AG04449 (cell line): ENCODE measurements at regions not wholly inside any gene's neighbourhood (a gene's known extent, or its start where the extent isn't known, plus 50 kb on each side); places are given as distances from the start of the nearest gene placed in this dataset.
A peak's percentile ranks its signal among the peaks of the same experiment; 100 is the strongest.

Experiments
- CTCF ChIA-PET: fragments of 350-600 bp; formaldehyde crosslinking; extraction: SDS; loops from one replicate; lab custom pipeline; 2021; ENCODE audit warnings: antibody characterized with exemption; lab: Yijun Ruan, JAX
- POLR2A ChIA-PET: fragments of 400-600, 350-600 bp; formaldehyde crosslinking; extraction: SDS; loops from one replicate; lab custom pipeline; 2020; ENCODE audit warnings: antibody characterized with exemption, inconsistent platforms; lab: Yijun Ruan, JAX
- DNase-seq: peaks from one replicate; pipeline ENCODE4 v3.0.0-alpha.2; 2010; ENCODE audit warnings: low read depth, low spot score
- H3K4me3 ChIP-seq: 2 replicates; pipeline ENCODE4 v1.5.1; 2011; ENCODE audit warnings: low read depth, mild to moderate bottlenecking, control low read depth, low read length
- CTCF ChIP-seq: IDR thresholded peaks from one replicate; pipeline ENCODE4 v1.5.1; 2011; ENCODE audit warnings: mild to moderate bottlenecking, moderate library complexity, low read length, control low read depth, inconsistent platforms; ENCODE audit not compliant: insufficient read depth; ENCODE audit errors: missing control alignments

DNA sequence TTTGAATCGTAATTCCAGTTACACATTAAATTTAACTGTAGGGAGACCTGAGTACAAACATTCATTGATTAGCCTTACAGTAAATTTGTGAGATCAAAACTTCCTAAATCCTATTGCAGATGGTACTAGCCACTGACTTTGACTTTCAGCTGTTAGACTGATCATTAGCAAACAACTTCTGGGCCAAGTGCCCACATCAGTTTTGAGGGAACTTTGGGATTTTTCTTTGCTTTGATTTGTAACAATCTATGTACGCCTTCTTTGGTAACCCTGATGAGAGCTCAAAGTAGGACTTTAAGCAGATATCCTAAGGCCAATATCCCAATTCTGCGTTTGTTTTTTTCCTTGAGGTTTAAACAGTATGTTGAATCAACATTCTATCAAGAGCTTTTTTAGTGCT lies 131.5 kb downstream of the DLEU7 start:
- H3K4me3 ChIP-seq = no peak overlapping the region
- TF ChIP-seq CTCF = no peak
- ChIA-PET POLR2A (no interaction called here), CTCF (interaction anchor here (0.9 kb wide), 1 partner anchor 11 kb away, joined by 3 read pairs; no protein-coding TSS in a partner anchor)
- no peak for DNase-seq

GRCh38 chr13:50712456-50712855 lies 131.0 kb downstream of the DLEU7 start:
- H3K4me3 ChIP-seq = no peak overlapping the region
- TF ChIP-seq CTCF = no peak
- DNase-seq = no peak
- CTCF ChIA-PET = interaction anchor here (0.9 kb wide), 1 partner anchor 12 kb away, joined by 3 read pairs; no protein-coding TSS in a partner anchor
- POLR2A ChIA-PET = no interaction called here

- POLR2A ChIA-PET = no interaction called here
- no peak overlapping the region for H3K4me3 ChIP-seq
- TF ChIP-seq CTCF = no peak
- CTCF ChIA-PET = interaction anchor here (0.7 to 1.5 kb wide), 3 partner anchors 11 to 14 kb away, joined by 3 to 6 read pairs (median 3); no protein-coding TSS in a partner anchor
- DNase-seq = no peak
Measured at GRCh38 chr13:50712881-50713280, 130.6 kb downstream of the DLEU7 start.

DNA sequence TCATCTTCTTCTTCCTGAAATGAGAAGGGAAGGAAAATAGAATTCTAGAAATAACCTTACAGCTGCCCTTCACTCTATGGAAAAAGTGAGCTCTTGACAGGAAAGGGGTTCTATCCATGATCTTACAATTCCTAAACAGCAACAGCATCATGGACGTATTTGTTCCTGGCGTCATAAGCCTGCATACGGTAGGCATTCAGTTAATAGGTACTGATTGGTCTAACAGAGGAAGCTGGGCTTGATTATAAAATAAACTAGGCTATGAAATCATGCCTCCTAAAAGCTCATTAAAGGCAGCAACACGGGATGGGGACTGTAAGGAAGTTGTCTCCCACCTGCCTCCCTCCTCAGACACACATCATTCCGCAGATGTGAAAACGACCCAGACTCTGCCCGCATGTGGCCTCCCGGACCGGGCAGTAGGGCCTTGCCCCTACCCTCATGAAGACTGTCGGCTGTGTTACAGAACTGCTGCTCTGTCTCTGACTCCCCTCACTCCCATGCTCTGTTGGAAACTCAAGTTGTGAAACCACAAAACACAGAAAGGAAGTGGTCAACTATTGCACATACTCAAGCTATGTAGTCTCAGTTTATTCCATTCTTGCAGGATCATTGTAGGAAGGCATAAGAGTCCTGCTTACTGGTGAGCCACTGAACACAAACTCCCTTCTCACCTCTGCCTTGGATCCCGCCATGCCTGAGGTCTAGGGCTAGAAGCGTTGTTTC lies 129.8 kb downstream of the DLEU7 start:
- ChIA-PET CTCF (interaction anchor here (0.7 to 1.5 kb wide), 5 partner anchors 8 to 23 kb away, joined by 3 to 6 read pairs (median 4); no protein-coding TSS in a partner anchor), POLR2A (interaction anchor here (0.8 to 1.4 kb wide), 2 partner anchors 35 to 37 kb away, joined by 3 to 7 read pairs; no protein-coding TSS in a partner anchor)
- peak; percentile 86 for DNase-seq
- H3K4me3 ChIP-seq = no peak overlapping the region
- no peak for TF ChIP-seq CTCF

DNA sequence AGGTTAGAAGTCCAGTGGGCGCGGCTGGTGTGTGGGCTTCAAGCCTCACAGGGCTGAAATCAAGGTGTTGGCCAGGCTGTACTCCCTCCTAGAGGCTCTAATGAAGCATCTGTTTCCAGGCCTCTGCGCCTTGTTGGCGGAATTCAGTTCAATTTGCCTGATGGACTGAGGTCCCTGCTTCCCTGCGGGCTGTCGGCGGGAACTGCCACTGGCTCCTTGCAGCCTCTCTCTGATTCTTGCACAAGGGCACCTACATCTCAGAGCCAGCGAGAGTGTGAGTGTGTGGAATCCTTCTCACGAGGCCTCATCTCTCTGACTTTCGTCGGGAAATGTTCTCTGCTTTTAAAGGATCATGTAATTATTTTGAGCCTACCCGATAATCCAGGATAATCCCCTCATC lies 128.6 kb downstream of the DLEU7 start:
- CTCF ChIA-PET = interaction anchor here (1.0 to 1.1 kb wide), 4 partner anchors 10 to 24 kb away, joined by 3 to 5 read pairs (median 4); no protein-coding TSS in a partner anchor
- POLR2A ChIA-PET = no interaction called here

More for the DNA sequence above, 128.6 kb downstream of the DLEU7 start:
- H3K4me3 ChIP-seq = no peak overlapping the region
- DNase-seq = no peak
- TF ChIP-seq CTCF = no peak
